ENCODE measurements at regions not wholly inside any gene's neighbourhood (a gene's known extent, or its start where the extent isn't known, plus 50 kb on each side); places are given as distances from the start of the nearest gene placed in this dataset.

DNA sequence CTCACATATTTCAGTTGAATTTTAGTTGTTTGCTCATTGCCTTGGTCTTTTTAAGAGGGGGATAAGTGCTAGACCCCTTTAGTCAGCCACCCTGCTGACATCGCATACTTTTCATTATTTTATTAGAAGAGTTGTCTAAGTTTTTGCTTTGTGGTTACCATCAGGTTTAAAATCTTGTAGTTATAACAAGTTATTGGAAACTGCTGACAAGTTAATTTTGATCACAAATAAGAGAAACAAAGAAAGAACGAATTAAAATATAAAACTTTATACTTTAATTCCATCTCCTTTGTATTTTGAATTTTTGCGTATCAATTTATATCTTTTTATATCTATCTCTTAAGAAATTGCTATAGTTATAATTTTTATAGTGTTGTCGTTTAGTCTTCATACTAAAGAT, 679.7 kb downstream of the TECRL start:
- Mint-ChIP-seq H3K27ac (no peak overlapping the region), H3K36me3 (ENCODE audit: low read depth) (no peaks in the 10 kb centered on the region), H3K9me3 (peaks cover 4% of the 10 kb centered on the region), H3K4me1 (no peaks in the 10 kb centered on the region), H3K27me3 (no peaks in the 10 kb centered on the region), H3K4me3 (no peak overlapping the region)
- ChIA-PET POLR2A (no interaction called here), CTCF (no interaction called here)
- no peak for DNase-seq

GRCh38 chr4:63728480-63729177, 680.6 kb downstream of the TECRL start:
- H3K36me3 Mint-ChIP-seq (ENCODE audit: low read depth), result no peaks in the 10 kb centered on the region

DNA sequence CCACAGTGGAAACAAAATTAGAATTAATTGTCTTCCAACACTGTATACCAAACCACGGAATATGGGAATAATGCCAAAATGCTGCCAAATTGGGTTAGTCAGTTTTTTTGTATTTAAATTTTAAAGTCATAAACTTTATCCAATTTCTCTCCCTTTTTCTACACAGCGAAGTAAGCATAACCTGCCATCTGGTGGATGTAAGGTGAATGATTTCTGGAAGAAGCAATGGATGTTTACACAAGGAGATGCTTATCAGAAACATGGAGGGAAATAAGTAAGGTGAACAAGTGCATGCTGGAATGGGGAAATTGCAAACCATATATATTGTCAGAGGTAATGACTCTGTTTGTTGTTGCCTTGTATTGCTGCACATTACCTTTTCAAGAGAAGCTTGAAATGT, 691.9 kb downstream of the TECRL start:
- no peak for DNase-seq
- Mint-ChIP-seq H3K9me3 (no peaks in the 10 kb centered on the region), H3K4me3 (no peak overlapping the region), H3K27ac (no peak overlapping the region), H3K4me1 (no peaks in the 10 kb centered on the region), H3K27me3 (no peaks in the 10 kb centered on the region), H3K36me3 (ENCODE audit: low read depth) (no peaks in the 10 kb centered on the region)
- ChIA-PET CTCF (no interaction called here), POLR2A (no interaction called here)

More at GRCh38 chr4:63728480-63729177, 680.6 kb downstream of the TECRL start:
- H3K4me1 Mint-ChIP-seq, result no peaks in the 10 kb centered on the region
- H3K9me3 Mint-ChIP-seq, result peaks cover 4% of the 10 kb centered on the region
- no peaks in the 10 kb centered on the region for H3K27me3 Mint-ChIP-seq
- ChIA-PET POLR2A (no interaction called here), CTCF (no interaction called here)
- no peak overlapping the region for H3K27ac Mint-ChIP-seq
- DNase-seq, result no peak
- no peak overlapping the region for H3K4me3 Mint-ChIP-seq

DNA sequence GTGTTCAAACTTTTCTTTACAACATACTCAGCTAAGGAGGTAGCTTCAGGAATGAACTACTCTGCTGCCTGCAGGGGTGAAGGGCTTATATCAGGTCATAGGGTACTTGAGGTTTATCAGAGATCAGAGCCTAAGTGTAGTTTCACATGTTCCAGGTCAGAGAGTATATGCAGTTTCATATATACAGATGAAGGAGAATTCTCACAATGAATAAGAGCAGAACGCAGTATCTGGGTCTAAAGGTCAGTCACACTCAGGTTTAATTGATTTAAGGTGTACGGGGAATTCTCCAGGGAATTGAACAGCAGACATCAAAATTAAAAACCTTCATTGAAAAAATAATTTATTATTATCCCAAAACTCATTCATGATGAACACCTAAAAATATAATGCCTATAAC, 700.6 kb downstream of the TECRL start:
- H3K9me3 Mint-ChIP-seq, result no peaks in the 10 kb centered on the region
- DNase-seq, result no peak
- H3K4me1 Mint-ChIP-seq, result no peaks in the 10 kb centered on the region
- H3K27ac Mint-ChIP-seq, result no peak overlapping the region
- no peaks in the 10 kb centered on the region for H3K36me3 Mint-ChIP-seq (ENCODE audit: low read depth)
- H3K27me3 Mint-ChIP-seq, result no peaks in the 10 kb centered on the region
- H3K4me3 Mint-ChIP-seq, result no peak overlapping the region
- CTCF ChIA-PET, result no interaction called here
- POLR2A ChIA-PET, result no interaction called here

DNA sequence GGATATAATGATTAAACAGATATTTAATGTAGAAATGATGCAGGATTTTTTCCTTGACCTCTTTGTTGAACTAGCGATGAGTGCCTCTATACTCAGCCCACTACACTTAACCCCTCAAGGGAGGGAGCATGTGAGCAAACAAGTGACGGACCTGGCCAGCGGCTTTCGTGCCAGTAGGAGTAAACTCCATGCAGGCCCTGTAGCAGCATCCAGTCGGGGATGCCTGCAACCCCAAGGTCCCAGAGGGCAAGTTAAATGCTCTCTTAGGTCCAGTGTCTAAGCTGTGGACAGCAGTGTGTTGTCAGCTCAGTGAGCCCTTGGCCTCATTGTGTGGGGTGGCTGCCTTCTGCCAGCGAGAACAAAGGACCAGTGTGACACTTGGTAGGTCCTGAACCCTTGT, 708.7 kb downstream of the TECRL start:
- CTCF ChIA-PET, result no interaction called here
- Mint-ChIP-seq H3K4me1 (no peaks in the 10 kb centered on the region), H3K27me3 (no peaks in the 10 kb centered on the region), H3K4me3 (no peak overlapping the region), H3K27ac (no peak overlapping the region), H3K9me3 (no peaks in the 10 kb centered on the region), H3K36me3 (ENCODE audit: low read depth) (no peaks in the 10 kb centered on the region)
- no peak for DNase-seq
- POLR2A ChIA-PET, result no interaction called here

- H3K36me3 Mint-ChIP-seq (ENCODE audit: low read depth), result no peaks in the 10 kb centered on the region
- DNase-seq, result no peak
- H3K27ac Mint-ChIP-seq, result no peak overlapping the region
- H3K9me3 Mint-ChIP-seq, result peaks cover 11% of the 10 kb centered on the region
- ChIA-PET CTCF (no interaction called here), POLR2A (no interaction called here)
- H3K27me3 Mint-ChIP-seq, result no peaks in the 10 kb centered on the region
- H3K4me1 Mint-ChIP-seq, result no peaks in the 10 kb centered on the region
- no peak overlapping the region for H3K4me3 Mint-ChIP-seq
Measured at GRCh38 chr4:63693321-63693720, 715.9 kb downstream of the TECRL start.

- Mint-ChIP-seq H3K4me3 (no peak overlapping the region), H3K9me3 (no peaks in the 10 kb centered on the region)
Measured at GRCh38 chr4:63678358-63678931, 730.8 kb downstream of the TECRL start.

DNA sequence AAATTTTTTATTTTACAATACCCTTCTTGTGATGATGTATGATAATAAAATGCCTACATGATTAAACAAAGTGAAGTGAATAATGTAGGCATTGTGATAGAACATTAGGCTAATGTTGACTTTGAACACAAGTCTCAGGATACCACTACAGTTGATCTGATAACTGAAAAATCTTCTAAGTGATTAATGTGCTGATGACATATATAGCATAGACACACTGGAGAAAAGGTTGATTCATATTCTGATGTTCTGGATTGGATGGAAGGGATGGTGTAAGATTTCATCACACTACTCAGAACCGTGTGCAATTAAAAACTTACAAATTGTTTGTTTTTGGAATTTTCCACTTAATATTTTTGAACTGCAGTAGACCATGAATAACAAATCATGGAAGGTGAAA, 738.5 kb downstream of the TECRL start:
- CTCF ChIA-PET, result no interaction called here
- Mint-ChIP-seq H3K27ac (no peak overlapping the region), H3K4me3 (no peak overlapping the region), H3K4me1 (no peaks in the 10 kb centered on the region), H3K9me3 (peaks cover 5% of the 10 kb centered on the region), H3K27me3 (no peaks in the 10 kb centered on the region), H3K36me3 (ENCODE audit: low read depth) (no peaks in the 10 kb centered on the region)
- POLR2A ChIA-PET, result no interaction called here
- DNase-seq, result no peak

More at GRCh38 chr4:63678358-63678931, 730.8 kb downstream of the TECRL start:
- POLR2A ChIA-PET, result no interaction called here
- Mint-ChIP-seq H3K27me3 (no peaks in the 10 kb centered on the region), H3K36me3 (ENCODE audit: low read depth) (no peaks in the 10 kb centered on the region), H3K27ac (no peak overlapping the region), H3K4me1 (no peaks in the 10 kb centered on the region)
- CTCF ChIA-PET, result no interaction called here
- no peak for DNase-seq

- POLR2A ChIA-PET, result no interaction called here
- CTCF ChIA-PET, result no interaction called here
- Mint-ChIP-seq H3K4me1 (no peaks in the 10 kb centered on the region), H3K36me3 (ENCODE audit: low read depth) (no peaks in the 10 kb centered on the region), H3K27me3 (no peaks in the 10 kb centered on the region), H3K27ac (no peak overlapping the region), H3K4me3 (no peak overlapping the region), H3K9me3 (peaks cover 6% of the 10 kb centered on the region)
- DNase-seq, result no peak
Measured at GRCh38 chr4:63663870-63664269, 745.4 kb downstream of the TECRL start.

- H3K9me3 Mint-ChIP-seq, result peaks cover 4% of the 10 kb centered on the region
- H3K4me3 Mint-ChIP-seq, result no peak overlapping the region
- no peak for DNase-seq
- ChIA-PET POLR2A (no interaction called here), CTCF (no interaction called here)
- H3K4me1 Mint-ChIP-seq, result no peaks in the 10 kb centered on the region
- H3K27ac Mint-ChIP-seq, result no peak overlapping the region
- H3K36me3 Mint-ChIP-seq (ENCODE audit: low read depth), result no peaks in the 10 kb centered on the region
- no peaks in the 10 kb centered on the region for H3K27me3 Mint-ChIP-seq
Measured at GRCh38 chr4:63644396-63644795, 764.9 kb downstream of the TECRL start.

DNA sequence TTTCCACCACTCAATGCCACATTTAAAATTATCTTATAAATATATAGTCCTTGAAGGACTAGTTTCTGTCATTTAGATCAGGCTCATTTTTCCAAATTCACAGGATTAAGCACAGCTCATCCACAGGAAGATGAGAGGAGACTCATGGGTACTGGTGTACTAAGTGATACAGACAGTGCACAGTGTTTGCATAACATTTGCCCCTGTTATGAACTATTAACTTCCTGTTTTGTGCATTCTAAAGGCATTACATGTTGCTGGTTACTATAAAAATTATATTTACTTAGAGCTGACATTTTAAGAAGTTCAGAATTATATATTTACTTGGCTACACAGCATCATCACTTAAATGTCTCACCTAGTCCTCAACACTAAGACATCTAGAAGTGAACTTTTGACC, 772.0 kb downstream of the TECRL start:
- Mint-ChIP-seq H3K4me1 (no peaks in the 10 kb centered on the region), H3K27ac (no peak overlapping the region), H3K27me3 (no peaks in the 10 kb centered on the region), H3K9me3 (peaks cover 14% of the 10 kb centered on the region), H3K4me3 (no peak overlapping the region), H3K36me3 (ENCODE audit: low read depth) (no peaks in the 10 kb centered on the region)
- DNase-seq, result no peak
- ChIA-PET POLR2A (no interaction called here), CTCF (no interaction called here)

GRCh38 chr4:63632858-63633257, 776.4 kb downstream of the TECRL start:
- Mint-ChIP-seq H3K4me3 (no peak overlapping the region), H3K27ac (no peak overlapping the region), H3K9me3 (peaks cover 16% of the 10 kb centered on the region), H3K36me3 (ENCODE audit: low read depth) (no peaks in the 10 kb centered on the region), H3K4me1 (no peaks in the 10 kb centered on the region), H3K27me3 (no peaks in the 10 kb centered on the region)
- ChIA-PET POLR2A (no interaction called here), CTCF (no interaction called here)
- DNase-seq, result no peak

DNA sequence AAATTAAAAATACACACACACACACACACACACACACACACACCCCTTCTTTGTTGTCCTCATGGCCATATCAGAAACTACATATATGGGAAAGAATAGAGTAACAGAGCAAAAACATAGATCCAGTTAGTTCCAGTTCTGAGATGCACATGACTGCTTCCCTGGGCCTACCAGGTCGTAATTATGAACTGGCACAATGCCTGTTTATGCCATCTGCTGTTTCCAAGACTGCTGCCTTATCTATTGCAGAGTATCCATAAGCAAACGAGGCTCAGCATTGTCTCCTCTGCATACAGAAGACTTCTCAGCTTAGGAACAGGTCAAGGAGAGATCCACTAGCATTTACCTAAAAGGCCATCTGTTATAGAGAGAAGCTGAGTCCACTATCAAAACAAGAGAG, 789.0 kb downstream of the TECRL start:
- Mint-ChIP-seq H3K27ac (no peak overlapping the region), H3K4me1 (no peaks in the 10 kb centered on the region), H3K9me3 (no peaks in the 10 kb centered on the region), H3K4me3 (no peak overlapping the region), H3K27me3 (no peaks in the 10 kb centered on the region), H3K36me3 (ENCODE audit: low read depth) (no peaks in the 10 kb centered on the region)
- ChIA-PET POLR2A (no interaction called here), CTCF (no interaction called here)
- DNase-seq, result no peak

DNA sequence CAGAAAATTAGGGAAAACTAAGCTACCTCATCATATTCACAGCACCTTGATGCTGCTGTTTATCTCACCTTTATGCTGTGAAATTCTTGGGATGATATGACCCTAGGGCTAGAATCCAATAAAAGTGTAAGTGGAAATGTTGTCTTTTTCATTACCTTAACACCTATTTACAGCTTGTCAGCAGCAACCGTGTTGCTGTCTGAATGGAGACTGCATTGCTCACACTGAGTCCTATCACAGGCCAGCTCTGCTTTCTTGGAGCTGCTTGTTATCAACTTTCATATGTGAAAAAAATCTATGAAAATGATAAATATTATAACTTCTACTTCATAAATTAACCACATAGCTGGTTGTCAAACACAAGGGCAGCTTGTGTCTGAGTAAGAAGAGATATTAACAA, 789.5 kb downstream of the TECRL start:
- Mint-ChIP-seq H3K36me3 (ENCODE audit: low read depth) (no peaks in the 10 kb centered on the region), H3K27me3 (no peaks in the 10 kb centered on the region), H3K9me3 (no peaks in the 10 kb centered on the region), H3K27ac (no peak overlapping the region), H3K4me1 (no peaks in the 10 kb centered on the region), H3K4me3 (no peak overlapping the region)
- ChIA-PET POLR2A (no interaction called here), CTCF (no interaction called here)
- DNase-seq, result no peak

Measured in activated CD4-positive, alpha-beta T cell treated with anti-CD3 and anti-CD28 coated beads, Interleukin-2, amount 10 ng/mL, durations not matched to agents 7 days and 5 days (primary cell).